HCT116 (cell line): ENCODE measurements at regions not wholly inside any gene's neighbourhood (a gene's known extent, or its start where the extent isn't known, plus 50 kb on each side); places are given as distances from the start of the nearest gene placed in this dataset.

Source experiments
- ATAC-seq: fragments of 200-7000 bp; cut with Tn5 transposase; 2 replicates; pipeline ENCODE4 v1.9.1; 2020; ENCODE audit warnings: mild to moderate bottlenecking, moderate library complexity
- BruUV-seq: library from RNA; stranded (reverse); fragments of 400-500 nt; replicated peaks from 2 replicates; lab custom pipeline; 2021; lab: Mats Ljungman, UMichigan
- CTCF ChIA-PET: fragments of 300-600 bp; sonication (Branson Sonifier 250); formaldehyde crosslinking; loops from one replicate; lab custom pipeline; 2021; ENCODE audit warnings: antibody characterized with exemption; lab: Charles Lee
- POLR2A ChIA-PET: fragments of 300-600, 350-600 bp; sonication (Branson Sonifier 250); formaldehyde crosslinking; loops from one replicate; lab custom pipeline; 2021; ENCODE audit warnings: antibody characterized with exemption; lab: Charles Lee
- RAD21 ChIA-PET, 2 experiments: fragments of 300-600 bp; sonication (Branson Sonifier 250); formaldehyde crosslinking; loops; one replicate each; lab custom pipeline; 2023; ENCODE audit warnings: low total read pairs in 2 of 2; ENCODE audit not compliant: uncharacterized antibody in 2 of 2, unreplicated experiment in 2 of 2, low non-redundant PET in 1 of 2; lab: Charles Lee
- DNase-seq: peaks from one replicate; pipeline ENCODE4 v3.0.0-alpha.2; 2010; ENCODE audit warnings: low read depth, low spot score
- H2AFZ ChIP-seq: fragments of 200-600 bp; shearing (Covaris generic), sonication (generic); 2 replicates; pipeline ENCODE4 v1.6.1; 2017; ENCODE audit warnings: low read depth, mixed run types, mixed read lengths, antibody characterized with exemption, low read length; ENCODE audit not compliant: poor library complexity, severe bottlenecking
- H3K27ac ChIP-seq: 2 replicates; pipeline ENCODE4 v1.5.1; 2012; ENCODE audit warnings: low read depth, low read length
- H3K27me3 ChIP-seq: fragments of 200-600 bp; sonication (generic); 2 replicates; pipeline ENCODE4 v1.6.1; 2016; ENCODE audit warnings: mixed run types, low read length, mixed read lengths; ENCODE audit not compliant: insufficient read depth
- H3K36me3 ChIP-seq, 2 experiments: fragments of 200-500 bp in 1 of 2; fragments of 200-600 bp in 1 of 2; sonication (Bioruptor generic) in 1 of 2; sonication (generic) in 1 of 2; 2 replicates each; pipeline versions ENCODE4 v1.5.1 to v1.6.1; 2014 to 2016; ENCODE audit warnings: low read length in 2 of 2, inconsistent platforms in 1 of 2, mixed read lengths in 1 of 2, mixed run types in 1 of 2; ENCODE audit not compliant: insufficient read depth in 2 of 2, control insufficient read depth in 1 of 2
- H3K4me1 ChIP-seq, 2 experiments: fragments of 200-600 bp in 1 of 2; sonication (generic) in 1 of 2; 2 replicates each; pipeline versions ENCODE4 v1.5.1 to v1.6.1; 2012 to 2017; ENCODE audit warnings: low read length in 2 of 2, inconsistent platforms in 1 of 2, mild to moderate bottlenecking in 1 of 2, mixed read lengths in 1 of 2, mixed run types in 1 of 2, moderate library complexity in 1 of 2; ENCODE audit not compliant: insufficient read depth in 2 of 2, control insufficient read depth in 1 of 2
- H3K4me2 ChIP-seq: fragments of 200-600 bp; sonication (generic); 2 replicates; pipeline ENCODE4 v1.6.1; 2017; ENCODE audit warnings: mixed run types, low read length, mixed read lengths
- H3K4me3 ChIP-seq, 2 experiments: fragments of 200-600 bp in 1 of 2; sonication (generic) in 1 of 2; replicated peaks in 1 of 2; 2 replicates each; pipeline ENCODE4 v1.5.1; 2011 to 2016; ENCODE audit warnings: low read length in 2 of 2, control low read depth in 1 of 2, low read depth in 1 of 2, mild to moderate bottlenecking in 1 of 2, mixed read lengths in 1 of 2, mixed run types in 1 of 2
- H3K79me2 ChIP-seq: fragments of 200-600 bp; sonication (generic); 2 replicates; pipeline ENCODE4 v1.6.1; 2017; ENCODE audit warnings: mild to moderate bottlenecking, mixed run types, low read length, moderate library complexity, mixed read lengths; ENCODE audit not compliant: insufficient read depth
- H3K9ac ChIP-seq: fragments of 200-600 bp; sonication (generic); 2 replicates; pipeline ENCODE4 v1.6.1; 2016; ENCODE audit warnings: low read length, mixed read lengths
- H3K9me2 ChIP-seq: fragments of 200-600 bp; sonication (generic), shearing (Covaris generic); 2 replicates; pipeline ENCODE4 v1.6.1; 2017; ENCODE audit warnings: mixed run types, mild to moderate bottlenecking, moderate library complexity; ENCODE audit not compliant: insufficient read depth
- H3K9me3 ChIP-seq, 2 experiments: fragments of 200-500 bp in 1 of 2; fragments of 200-600 bp in 1 of 2; sonication (Bioruptor generic) in 1 of 2; sonication (generic) in 1 of 2; 2 replicates each; pipeline ENCODE4 v1.6.1; 2014 to 2017; ENCODE audit warnings: low read length in 2 of 2, mixed read lengths in 2 of 2, inconsistent platforms in 1 of 2, low read depth in 1 of 2, mild to moderate bottlenecking in 1 of 2, mixed run types in 1 of 2, moderate library complexity in 1 of 2; ENCODE audit not compliant: control insufficient read depth in 1 of 2, insufficient read depth in 1 of 2
- H4K20me1 ChIP-seq: fragments of 200-600 bp; sonication (generic), shearing (Covaris generic); 2 replicates; pipeline ENCODE4 v1.6.1; 2017; ENCODE audit warnings: mixed run types, mild to moderate bottlenecking, moderate library complexity; ENCODE audit not compliant: insufficient read depth
- EGR1 ChIP-seq: IDR thresholded peaks from 2 replicates; pipeline ENCODE4 v1.6.1; 2012; ENCODE audit warnings: low read depth
- EZH2 ChIP-seq: fragments of 200-600 bp; sonication (generic); IDR thresholded peaks from 2 replicates; pipeline ENCODE4 v1.6.1; 2017; ENCODE audit warnings: antibody characterized with exemption, mixed run types
- FOSL1 ChIP-seq: IDR thresholded peaks from 2 replicates; pipeline ENCODE4 v1.6.1; 2012; ENCODE audit warnings: low read depth
- SIN3A ChIP-seq: IDR thresholded peaks from 2 replicates; pipeline ENCODE4 v1.6.1; 2012; ENCODE audit warnings: low read depth
- YY1 ChIP-seq: IDR thresholded peaks from 2 replicates; pipeline ENCODE4 v1.6.1; 2011; ENCODE audit warnings: low read length, low read depth, moderate library complexity, mild to moderate bottlenecking; ENCODE audit not compliant: insufficient replicate concordance; ENCODE audit errors: extremely low read depth
- ZNF274 ChIP-seq: fragments of 200-500 bp; sonication (Bioruptor generic); IDR thresholded peaks from 2 replicates; pipeline ENCODE4 v1.6.1; 2014; ENCODE audit warnings: mild to moderate bottlenecking, low read depth, low read length, inconsistent platforms
- intact Hi-C: fragments of 100-400 bp; cut with micrococcal nuclease; formaldehyde crosslinking; loops from 2 replicates; pipeline ENCODE4 v1.10.0; 2022
- TF ChIP-seq, protein P1 (sequence below): IDR thresholded peaks from 2 replicates; pipeline ENCODE4 v1.6.1; 2011; ENCODE audit warnings: mild to moderate bottlenecking, low read length, moderate library complexity; ENCODE audit not compliant: insufficient replicate concordance; ENCODE audit errors: extremely low read depth
- TF ChIP-seq, protein P2 (sequence below): IDR thresholded peaks from 2 replicates; pipeline ENCODE4 v1.6.1; 2012
- TF ChIP-seq, protein P3 (sequence below): IDR thresholded peaks from 2 replicates; pipeline ENCODE4 v1.6.1; 2012

DNA sequence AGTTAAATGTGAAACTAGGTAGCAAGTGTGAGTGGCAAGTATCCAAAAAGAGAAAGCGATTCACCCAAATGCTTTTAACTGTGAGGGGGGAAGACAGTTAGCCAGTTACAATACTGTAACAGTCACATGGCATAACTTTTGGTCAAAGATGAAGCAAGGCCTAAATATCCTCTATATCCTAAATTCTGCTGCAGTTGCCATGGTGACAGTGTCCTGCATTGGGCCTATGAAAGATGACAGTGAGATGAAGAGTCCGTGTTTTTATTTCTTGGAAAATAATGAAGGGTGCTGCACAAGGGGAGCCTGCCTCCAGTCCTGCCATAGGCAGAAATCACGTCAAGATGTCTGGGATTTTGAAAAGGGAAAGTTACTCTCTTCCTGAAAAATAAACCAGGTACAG is 534.6 kb downstream of the NTRK2 start:
- no peak overlapping the region for H3K4me3 ChIP-seq
- H3K27me3 ChIP-seq, result no peaks in the 10 kb centered on the region
- H3K9me2 ChIP-seq, result no peaks in the 10 kb centered on the region
- intact Hi-C loops, result no loop called here
- H3K27ac ChIP-seq, result no peak overlapping the region
- CTCF ChIA-PET, result no interaction called here
- H3K9ac ChIP-seq, result no peak overlapping the region
- RAD21 ChIA-PET, result no interaction called here
- peaks cover 0 to 4% of the 10 kb centered on the region in 2 experiments; a peak in 1 of 4 replicates for H3K4me1 ChIP-seq
- no peak overlapping the region for H3K4me2 ChIP-seq
- DNase-seq (no peak), ATAC-seq (no peak)
- H3K79me2 ChIP-seq, result no peaks in the 10 kb centered on the region
- BruUV-seq, result no TSS peak
- no peak overlapping the region for H2AFZ ChIP-seq
- H3K9me3 ChIP-seq, result no peaks in the 10 kb centered on the region
- no peaks in the 10 kb centered on the region for H3K36me3 ChIP-seq
- no peaks in the 10 kb centered on the region for H4K20me1 ChIP-seq
- TF ChIP-seq, protein P1, sequence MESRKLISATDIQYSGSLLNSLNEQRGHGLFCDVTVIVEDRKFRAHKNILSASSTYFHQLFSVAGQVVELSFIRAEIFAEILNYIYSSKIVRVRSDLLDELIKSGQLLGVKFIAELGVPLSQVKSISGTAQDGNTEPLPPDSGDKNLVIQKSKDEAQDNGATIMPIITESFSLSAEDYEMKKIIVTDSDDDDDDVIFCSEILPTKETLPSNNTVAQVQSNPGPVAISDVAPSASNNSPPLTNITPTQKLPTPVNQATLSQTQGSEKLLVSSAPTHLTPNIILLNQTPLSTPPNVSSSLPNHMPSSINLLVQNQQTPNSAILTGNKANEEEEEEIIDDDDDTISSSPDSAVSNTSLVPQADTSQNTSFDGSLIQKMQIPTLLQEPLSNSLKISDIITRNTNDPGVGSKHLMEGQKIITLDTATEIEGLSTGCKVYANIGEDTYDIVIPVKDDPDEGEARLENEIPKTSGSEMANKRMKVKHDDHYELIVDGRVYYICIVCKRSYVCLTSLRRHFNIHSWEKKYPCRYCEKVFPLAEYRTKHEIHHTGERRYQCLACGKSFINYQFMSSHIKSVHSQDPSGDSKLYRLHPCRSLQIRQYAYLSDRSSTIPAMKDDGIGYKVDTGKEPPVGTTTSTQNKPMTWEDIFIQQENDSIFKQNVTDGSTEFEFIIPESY, result no peak
- no peak for TF ChIP-seq YY1
- TF ChIP-seq EGR1, result no peak
- TF ChIP-seq, protein P2, sequence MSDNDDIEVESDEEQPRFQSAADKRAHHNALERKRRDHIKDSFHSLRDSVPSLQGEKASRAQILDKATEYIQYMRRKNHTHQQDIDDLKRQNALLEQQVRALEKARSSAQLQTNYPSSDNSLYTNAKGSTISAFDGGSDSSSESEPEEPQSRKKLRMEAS, result no peak
- no peak for TF ChIP-seq EZH2
- TF ChIP-seq, protein P3, sequence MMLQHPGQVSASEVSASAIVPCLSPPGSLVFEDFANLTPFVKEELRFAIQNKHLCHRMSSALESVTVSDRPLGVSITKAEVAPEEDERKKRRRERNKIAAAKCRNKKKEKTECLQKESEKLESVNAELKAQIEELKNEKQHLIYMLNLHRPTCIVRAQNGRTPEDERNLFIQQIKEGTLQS, result no peak
- TF ChIP-seq FOSL1, result no peak
- TF ChIP-seq SIN3A, result no peak
- no peak for TF ChIP-seq ZNF274
- POLR2A ChIA-PET, result no interaction called here
